ENCODE measurements at regions not wholly inside any gene's neighbourhood (a gene's known extent, or its start where the extent isn't known, plus 50 kb on each side); places are given as distances from the start of the nearest gene placed in this dataset.

GRCh38 chr16:6231398-6231797, 1101.2 kb upstream of the RBFOX1 start:
- Histone ChIP-seq H3K4me2 (ENCODE audit: low read length) (no peak overlapping the region), H3F3A (ENCODE audit: control insufficient read depth, insufficient read depth) (no peaks in the 10 kb centered on the region), H3K27me3 (ENCODE audit: control insufficient read depth, low read length) (no peaks in the 10 kb centered on the region), H3K9me2 (replicated peaks; ENCODE audit: control insufficient read depth, low read length) (no peaks in the 10 kb centered on the region), H3K4me1 (ENCODE audit: control insufficient read depth, low read length) (no peaks in the 10 kb centered on the region), H3K4me3 (ENCODE audit: low read length) (no peak overlapping the region), H3K9me3 (ENCODE audit: control insufficient read depth, insufficient read depth, low read length) (no peaks in the 10 kb centered on the region), H3K79me2 (ENCODE audit: control insufficient read depth, low read length) (no peaks in the 10 kb centered on the region), H3K27ac (ENCODE audit: low read depth, low read length) (no peak overlapping the region), H3K36me3 (ENCODE audit: control insufficient read depth, low read length) (no peaks in the 10 kb centered on the region), H4K20me1 (ENCODE audit: control insufficient read depth, insufficient read depth, low read depth, low read length) (no peaks in the 10 kb centered on the region)
- TF ChIP-seq CTCF (IDR thresholded peaks at IDR 0.05; ENCODE audit: low read depth, low read length, poor library complexity, severe bottlenecking) = no peak

DNA sequence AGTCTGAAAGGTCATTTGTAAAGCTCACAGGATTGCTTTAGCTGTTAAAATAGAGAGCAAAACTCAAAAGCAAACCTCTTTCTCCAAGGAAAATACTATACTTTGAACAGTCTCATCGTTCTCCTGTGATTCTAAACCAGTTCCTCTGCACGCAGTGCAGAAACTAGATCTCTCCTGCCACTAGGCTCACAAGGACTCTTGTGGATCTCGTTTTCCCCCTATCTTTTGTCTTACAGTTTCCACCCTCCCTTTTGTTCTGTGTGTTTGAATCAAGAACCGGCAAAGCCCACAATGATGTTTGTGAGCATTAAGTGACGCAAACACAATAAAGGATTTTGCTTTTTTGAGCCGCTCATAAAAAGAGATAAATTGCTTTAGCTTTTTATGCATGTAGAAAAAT, 1103.5 kb upstream of the RBFOX1 start:
- Histone ChIP-seq H3K9me3 (ENCODE audit: control insufficient read depth, insufficient read depth, low read length) (no peaks in the 10 kb centered on the region), H3K4me1 (ENCODE audit: control insufficient read depth, low read length) (no peaks in the 10 kb centered on the region), H3K36me3 (ENCODE audit: control insufficient read depth, low read length) (no peaks in the 10 kb centered on the region), H3F3A (ENCODE audit: control insufficient read depth, insufficient read depth) (no peaks in the 10 kb centered on the region), H4K20me1 (ENCODE audit: control insufficient read depth, insufficient read depth, low read depth, low read length) (no peaks in the 10 kb centered on the region), H3K27ac (ENCODE audit: low read depth, low read length) (no peak overlapping the region), H3K79me2 (ENCODE audit: control insufficient read depth, low read length) (no peaks in the 10 kb centered on the region), H3K4me3 (ENCODE audit: low read length) (no peak overlapping the region), H3K27me3 (ENCODE audit: control insufficient read depth, low read length) (no peaks in the 10 kb centered on the region), H3K4me2 (ENCODE audit: low read length) (no peak overlapping the region), H3K9me2 (replicated peaks; ENCODE audit: control insufficient read depth, low read length) (no peaks in the 10 kb centered on the region)
- TF ChIP-seq EZH2phosphoT487 (IDR thresholded peaks at IDR 0.05; ENCODE audit: borderline replicate concordance, low read length) (no peak), CTCF (IDR thresholded peaks at IDR 0.05; ENCODE audit: low read depth, low read length, poor library complexity, severe bottlenecking) (no peak)

- TF ChIP-seq EZH2phosphoT487 (IDR thresholded peaks at IDR 0.05; ENCODE audit: borderline replicate concordance, low read length) = no peak
- no peak for TF ChIP-seq CTCF (IDR thresholded peaks at IDR 0.05; ENCODE audit: low read depth, low read length, poor library complexity, severe bottlenecking)
- no peaks in the 10 kb centered on the region for H3K9me3 ChIP-seq (ENCODE audit: control insufficient read depth, insufficient read depth, low read length)
- H3K4me3 ChIP-seq (ENCODE audit: low read length) = no peak overlapping the region
- H3F3A ChIP-seq (ENCODE audit: control insufficient read depth, insufficient read depth) = no peaks in the 10 kb centered on the region
- no peaks in the 10 kb centered on the region for H3K27me3 ChIP-seq (ENCODE audit: control insufficient read depth, low read length)
- H3K79me2 ChIP-seq (ENCODE audit: control insufficient read depth, low read length) = no peaks in the 10 kb centered on the region
- H3K9me2 ChIP-seq (replicated peaks; ENCODE audit: control insufficient read depth, low read length) = no peaks in the 10 kb centered on the region
- H3K4me2 ChIP-seq (ENCODE audit: low read length) = no peak overlapping the region
- no peaks in the 10 kb centered on the region for H3K4me1 ChIP-seq (ENCODE audit: control insufficient read depth, low read length)
- no peaks in the 10 kb centered on the region for H3K36me3 ChIP-seq (ENCODE audit: control insufficient read depth, low read length)
- no peaks in the 10 kb centered on the region for H4K20me1 ChIP-seq (ENCODE audit: control insufficient read depth, insufficient read depth, low read depth, low read length)
- H3K27ac ChIP-seq (ENCODE audit: low read depth, low read length) = no peak overlapping the region
These were observed 1113.8 kb upstream of the RBFOX1 start for GRCh38 chr16:6218855-6219254.

DNA sequence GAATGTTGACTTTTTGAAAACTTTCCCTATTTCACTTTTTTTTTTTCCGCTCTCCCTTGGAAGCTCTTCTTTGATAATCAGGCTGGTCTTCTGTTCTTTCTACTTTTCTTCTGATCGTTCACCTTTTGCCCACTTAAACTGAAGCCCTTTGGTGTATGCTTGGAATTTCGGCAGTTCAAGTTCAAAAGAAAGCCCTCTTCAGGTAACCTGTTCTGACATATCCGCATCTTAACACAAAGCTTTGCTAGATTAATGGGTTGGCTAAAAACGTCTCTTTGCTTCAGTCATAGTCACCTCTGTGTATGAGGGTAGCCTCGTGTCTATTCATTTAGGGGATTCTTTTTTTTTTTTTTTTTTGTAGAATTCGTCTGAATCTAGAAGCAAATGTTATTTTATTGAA, 1115.8 kb upstream of the RBFOX1 start:
- H3K4me3 ChIP-seq (ENCODE audit: low read length) = no peak overlapping the region
- H3K4me2 ChIP-seq (ENCODE audit: low read length) = no peak overlapping the region
- H3F3A ChIP-seq (ENCODE audit: control insufficient read depth, insufficient read depth) = no peaks in the 10 kb centered on the region
- H3K4me1 ChIP-seq (ENCODE audit: control insufficient read depth, low read length) = no peaks in the 10 kb centered on the region
- no peaks in the 10 kb centered on the region for H3K36me3 ChIP-seq (ENCODE audit: control insufficient read depth, low read length)
- no peaks in the 10 kb centered on the region for H3K9me3 ChIP-seq (ENCODE audit: control insufficient read depth, insufficient read depth, low read length)
- TF ChIP-seq EZH2phosphoT487 (IDR thresholded peaks at IDR 0.05; ENCODE audit: borderline replicate concordance, low read length) (no peak), CTCF (IDR thresholded peaks at IDR 0.05; ENCODE audit: low read depth, low read length, poor library complexity, severe bottlenecking) (no peak)
- H4K20me1 ChIP-seq (ENCODE audit: control insufficient read depth, insufficient read depth, low read depth, low read length) = no peaks in the 10 kb centered on the region
- H3K27ac ChIP-seq (ENCODE audit: low read depth, low read length) = no peak overlapping the region
- no peaks in the 10 kb centered on the region for H3K27me3 ChIP-seq (ENCODE audit: control insufficient read depth, low read length)
- no peaks in the 10 kb centered on the region for H3K79me2 ChIP-seq (ENCODE audit: control insufficient read depth, low read length)
- no peaks in the 10 kb centered on the region for H3K9me2 ChIP-seq (replicated peaks; ENCODE audit: control insufficient read depth, low read length)
